ENCODE measurements at regions not wholly inside any gene's neighbourhood (a gene's known extent, or its start where the extent isn't known, plus 50 kb on each side); places are given as distances from the start of the nearest gene placed in this dataset.

GRCh38 chr14:55734731-55735130, 154.7 kb downstream of the KTN1 start:
- DNase-seq, result no peak

DNA sequence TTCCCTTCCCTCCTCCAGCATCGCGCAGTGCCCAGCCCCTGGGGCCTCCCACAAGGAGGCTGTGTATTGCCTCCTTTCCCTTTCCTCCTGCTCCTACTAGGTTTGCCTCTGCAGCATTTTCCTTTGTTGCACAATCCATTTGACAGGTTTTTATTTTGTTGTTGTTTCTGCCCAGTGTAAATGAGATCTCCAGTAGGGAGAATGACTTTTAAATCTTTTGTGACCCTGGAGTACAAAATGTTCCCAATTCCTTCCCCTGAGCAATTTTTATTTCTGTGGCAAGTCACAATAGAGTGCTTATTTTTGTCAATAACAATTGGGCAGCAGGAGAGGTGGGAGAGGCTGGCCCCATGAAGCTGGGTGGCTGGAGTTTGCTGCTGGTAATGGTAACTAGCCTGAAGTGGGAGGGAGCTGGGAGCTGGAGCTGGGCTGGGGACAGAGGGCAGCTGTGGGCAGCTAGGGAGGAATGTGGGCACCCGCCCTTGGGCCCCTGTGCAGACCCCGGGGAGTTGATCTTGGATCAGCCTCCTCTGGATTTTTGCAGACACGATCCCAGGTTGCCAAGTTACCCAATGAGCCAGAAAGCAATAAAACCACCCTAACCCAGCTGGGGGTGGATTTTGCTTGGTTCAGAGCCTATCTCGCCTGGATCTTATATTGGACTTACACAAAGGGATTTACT, 160.1 kb downstream of the KTN1 start:
- no peak for DNase-seq

GRCh38 chr14:55740649-55740989, 160.6 kb downstream of the KTN1 start:
- no peak for DNase-seq

- DNase-seq, result no peak
These were observed 161.2 kb downstream of the KTN1 start for GRCh38 chr14:55741240-55741639.

- no peak for DNase-seq
These were observed 163.5 kb downstream of the KTN1 start for GRCh38 chr14:55743551-55743950.

DNA sequence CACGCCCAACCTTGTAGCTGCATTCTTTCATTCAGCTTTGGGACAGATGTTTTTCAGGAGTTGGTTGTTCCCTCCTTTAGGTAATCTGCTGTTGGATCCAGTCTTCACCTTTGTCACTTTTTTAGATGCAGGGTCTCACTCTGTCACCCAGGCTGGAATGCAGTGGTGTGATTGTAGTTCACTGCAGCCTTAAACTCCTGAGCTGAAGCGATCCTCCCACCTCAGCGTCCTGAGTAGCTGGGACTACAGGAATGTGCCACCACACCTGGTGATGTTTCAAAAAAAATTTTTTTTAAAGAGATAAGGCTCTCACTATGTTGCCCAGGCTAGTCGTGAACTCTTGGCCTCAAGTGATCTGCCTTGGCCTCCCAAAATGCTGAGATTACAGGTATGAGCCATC, 164.3 kb downstream of the KTN1 start:
- no peak for DNase-seq

- DNase-seq, result no peak
These were observed 165.9 kb downstream of the KTN1 start for GRCh38 chr14:55745906-55746305.

DNA sequence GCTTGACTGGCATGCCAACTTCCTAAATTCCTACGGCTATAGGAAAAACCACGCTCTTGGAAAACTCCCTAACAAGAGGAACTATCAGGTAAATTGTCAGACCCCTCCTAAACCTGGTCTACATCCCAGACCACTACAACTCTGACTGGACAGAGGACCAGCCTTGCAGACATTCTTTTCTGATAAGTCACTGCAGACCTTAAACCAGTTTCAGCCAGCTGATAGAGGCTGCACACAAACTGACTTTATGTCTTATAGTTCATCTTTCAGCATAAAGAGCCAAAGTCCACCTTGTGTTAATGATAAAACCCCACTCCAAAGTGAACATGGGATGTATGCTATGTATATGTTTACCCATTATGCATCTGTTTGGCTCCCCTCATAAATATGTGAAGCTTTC, 166.6 kb downstream of the KTN1 start:
- no peak for DNase-seq

- DNase-seq, result no peak
These were observed 167.2 kb downstream of the KTN1 start for GRCh38 chr14:55747186-55747585.

- DNase-seq, result no peak
These were observed 169.3 kb downstream of the KTN1 start for GRCh38 chr14:55749201-55749812.

DNA sequence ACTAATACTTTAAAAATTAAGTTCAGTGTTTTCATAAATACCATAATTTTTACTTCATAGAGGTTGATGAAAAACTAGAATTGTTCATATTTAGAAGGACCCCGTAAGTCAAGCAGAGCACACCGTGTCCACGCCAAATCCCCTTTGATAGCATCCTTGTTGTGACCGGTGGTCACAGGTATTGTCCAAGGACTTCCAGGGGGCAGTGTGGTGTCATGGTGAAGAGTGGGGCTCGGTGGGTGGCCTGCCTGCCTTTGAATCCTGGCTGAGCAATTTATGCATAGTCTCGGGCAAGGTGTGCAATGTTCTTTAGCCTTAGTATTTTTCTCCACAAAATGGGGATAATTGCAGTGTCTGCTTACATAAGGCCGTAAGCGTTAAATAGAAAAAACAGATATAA, 169.9 kb downstream of the KTN1 start:
- no peak for DNase-seq

- no peak for DNase-seq
These were observed 172.8 kb downstream of the KTN1 start for GRCh38 chr14:55752580-55753390.

DNA sequence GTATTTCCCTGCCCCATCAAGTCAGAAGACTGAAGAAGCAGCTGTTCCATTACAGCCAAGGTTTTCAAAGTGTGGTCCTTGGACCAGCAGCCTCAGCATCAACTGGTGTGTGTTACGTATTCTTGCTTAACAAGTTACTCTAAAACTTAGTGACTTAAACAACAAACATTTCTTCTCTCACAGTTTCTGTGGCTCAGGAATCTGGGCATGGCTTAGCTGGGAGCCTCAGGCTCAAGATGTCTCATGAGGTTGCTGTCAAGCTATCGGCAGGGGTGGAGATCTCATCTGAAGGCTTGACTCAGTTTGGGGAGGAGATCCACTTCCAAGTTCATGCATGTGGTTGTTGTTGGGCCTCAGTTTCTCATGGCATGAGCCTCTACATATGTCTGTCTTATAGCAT, 174.5 kb downstream of the KTN1 start:
- no peak for DNase-seq

- no peak for DNase-seq
These were observed 174.9 kb downstream of the KTN1 start for GRCh38 chr14:55754871-55755270.

GRCh38 chr14:55756078-55756477, 176.1 kb downstream of the KTN1 start:
- no peak for DNase-seq

DNA sequence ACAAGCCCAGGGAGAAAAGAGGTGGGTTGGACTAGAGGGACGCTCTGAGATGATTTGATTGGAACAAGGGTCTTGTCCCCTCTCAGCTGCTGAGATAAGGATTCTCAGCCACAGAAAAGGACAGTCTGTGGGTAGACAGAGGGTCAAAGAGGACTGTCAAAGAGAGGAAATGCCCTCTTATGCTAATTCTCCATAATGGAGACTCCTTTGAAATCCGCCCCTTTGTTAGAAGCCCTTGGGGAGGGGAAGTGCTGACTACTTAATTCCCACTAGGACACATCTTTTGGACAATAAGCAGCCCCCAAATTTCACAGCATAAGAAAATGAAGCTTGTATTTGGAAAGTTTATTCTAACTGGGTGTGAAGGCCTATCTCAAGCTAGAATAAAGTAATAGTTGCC, 176.6 kb downstream of the KTN1 start:
- DNase-seq, result no peak

GRCh38 chr14:55758796-55759195, 178.8 kb downstream of the KTN1 start:
- no peak for DNase-seq

- DNase-seq, result no peak
These were observed 181.0 kb downstream of the KTN1 start for GRCh38 chr14:55760789-55761566.

- DNase-seq, result no peak
These were observed 181.6 kb downstream of the KTN1 start for GRCh38 chr14:55761651-55762050.

DNA sequence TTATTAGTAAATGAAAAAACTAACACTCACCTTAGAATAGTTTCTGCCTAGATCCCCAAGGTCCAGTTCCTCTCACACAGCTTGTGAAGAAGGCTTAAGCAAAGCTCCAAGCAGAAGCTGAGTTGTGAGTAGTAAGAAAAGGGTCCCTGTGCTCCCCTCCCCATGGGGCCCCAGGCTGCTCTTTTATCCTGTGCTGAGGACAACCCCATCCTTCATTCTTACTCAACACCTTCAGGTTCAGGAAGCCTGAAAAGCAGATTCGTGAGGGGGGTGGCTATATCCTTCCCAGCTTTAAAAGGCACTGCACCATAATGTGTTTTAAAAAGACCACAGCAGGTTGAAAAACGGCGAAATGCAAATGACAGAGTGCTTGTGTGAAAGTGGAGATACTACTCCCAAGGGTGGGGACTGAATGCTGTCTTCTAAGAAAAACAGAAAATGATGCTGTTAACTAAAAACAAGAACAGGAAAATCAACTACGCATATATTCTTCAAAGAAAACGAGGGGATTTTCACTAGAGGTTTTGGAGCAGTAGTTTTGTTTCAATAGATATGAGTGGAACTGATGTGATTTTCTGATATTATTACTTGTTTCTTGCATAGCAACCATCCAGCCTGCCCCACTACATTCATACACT, 182.7 kb downstream of the KTN1 start:
- no peak for DNase-seq

GRCh38 chr14:55764784-55765183, 184.8 kb downstream of the KTN1 start:
- DNase-seq, result no peak

GRCh38 chr14:55766071-55766470, 186.1 kb downstream of the KTN1 start:
- no peak for DNase-seq

GRCh38 chr14:55767286-55767685, 187.3 kb downstream of the KTN1 start:
- no peak for DNase-seq

All from activated effector memory CD4-positive, alpha-beta T cell treated with anti-CD3 and anti-CD28 coated beads, Interleukin-2, amount 50 U/mL, for 16 hours (primary cell).